Upper lobe of right lung (tissue), 1 donor: ENCODE measurements at regions not wholly inside any gene's neighbourhood (a gene's known extent, or its start where the extent isn't known, plus 50 kb on each side); places are given as distances from the start of the nearest gene placed in this dataset.
A peak's percentile ranks its signal among the peaks of the same experiment; 100 is the strongest.

Experiments
- ATAC-seq: fragments of 200-7000 bp; cut with Tn5 transposase; one replicate; pipeline ENCODE4 v1.9.1; 2020; ENCODE audit warnings: mild to moderate bottlenecking, moderate library complexity
- DNase-seq: peaks from one replicate; pipeline ENCODE4 v3.0.0-alpha.2; 2020
- H3K27ac ChIP-seq: fragments of 200-600 bp; one replicate; pipeline ENCODE4 v1.8.0; 2022
- H3K27me3 ChIP-seq: fragments of 200-600 bp; one replicate; pipeline ENCODE4 v1.8.0; 2022; ENCODE audit warnings: mild to moderate bottlenecking
- H3K36me3 ChIP-seq: fragments of 200-600 bp; one replicate; pipeline ENCODE4 v1.8.0; 2022
- H3K4me1 ChIP-seq: fragments of 200-600 bp; one replicate; pipeline ENCODE4 v1.8.0; 2022
- H3K4me3 ChIP-seq: fragments of 200-600 bp; one replicate; pipeline ENCODE4 v1.8.0; 2022; ENCODE audit warnings: mild to moderate bottlenecking
- H3K9me3 ChIP-seq: fragments of 200-600 bp; one replicate; pipeline ENCODE4 v1.8.0; 2022
- intact Hi-C: fragments of 100-400 bp; cut with DNase I; formaldehyde crosslinking; loops from one replicate; pipeline ENCODE4 v1.11.0; 2022
- TF ChIP-seq, protein P1 (sequence below): fragments of 200-600 bp; IDR thresholded peaks from one replicate; pipeline ENCODE4 v1.8.0; 2022; ENCODE audit warnings: antibody characterized with exemption
- donor health status: DM: no; HTN: yes; CAD: no; lungs with severe emphysema.

DNA sequence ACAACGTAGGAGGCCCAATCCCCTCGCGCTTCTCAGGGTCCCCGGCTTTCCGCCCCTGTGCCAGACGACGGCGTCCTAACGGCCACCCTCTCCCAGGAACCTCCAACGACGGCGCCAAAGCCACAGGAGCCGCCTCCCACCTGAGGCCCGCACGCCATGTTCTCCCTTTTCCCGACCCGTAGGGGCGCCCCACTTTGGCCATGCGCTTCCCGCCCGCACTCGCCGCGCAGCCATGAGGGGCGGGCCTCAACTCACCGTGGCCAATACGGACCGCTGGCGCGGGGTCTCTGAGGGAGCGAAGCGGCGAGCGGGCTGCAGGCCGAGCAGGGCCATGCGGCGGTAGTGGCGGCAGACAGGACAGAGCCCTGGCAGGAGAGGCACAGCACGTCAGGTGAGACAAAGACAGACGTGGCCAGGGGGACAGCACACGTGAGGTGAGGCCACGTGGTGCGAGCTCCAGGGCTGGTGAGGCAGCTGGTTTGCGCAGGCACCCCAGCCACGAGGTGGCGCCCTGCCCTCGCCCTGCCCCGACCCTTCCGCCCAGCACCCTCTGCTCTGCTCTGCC lies 1005.5 kb upstream of the PTPRD start:
- no peaks in the 10 kb centered on the region for H3K36me3 ChIP-seq
- H3K4me1 ChIP-seq: no peaks in the 10 kb centered on the region
- intact Hi-C loops: no loop called here
- ATAC-seq (peak; percentile 59), DNase-seq (no peak)
- no peak overlapping the region for H3K27ac ChIP-seq
- TF ChIP-seq, protein P1, sequence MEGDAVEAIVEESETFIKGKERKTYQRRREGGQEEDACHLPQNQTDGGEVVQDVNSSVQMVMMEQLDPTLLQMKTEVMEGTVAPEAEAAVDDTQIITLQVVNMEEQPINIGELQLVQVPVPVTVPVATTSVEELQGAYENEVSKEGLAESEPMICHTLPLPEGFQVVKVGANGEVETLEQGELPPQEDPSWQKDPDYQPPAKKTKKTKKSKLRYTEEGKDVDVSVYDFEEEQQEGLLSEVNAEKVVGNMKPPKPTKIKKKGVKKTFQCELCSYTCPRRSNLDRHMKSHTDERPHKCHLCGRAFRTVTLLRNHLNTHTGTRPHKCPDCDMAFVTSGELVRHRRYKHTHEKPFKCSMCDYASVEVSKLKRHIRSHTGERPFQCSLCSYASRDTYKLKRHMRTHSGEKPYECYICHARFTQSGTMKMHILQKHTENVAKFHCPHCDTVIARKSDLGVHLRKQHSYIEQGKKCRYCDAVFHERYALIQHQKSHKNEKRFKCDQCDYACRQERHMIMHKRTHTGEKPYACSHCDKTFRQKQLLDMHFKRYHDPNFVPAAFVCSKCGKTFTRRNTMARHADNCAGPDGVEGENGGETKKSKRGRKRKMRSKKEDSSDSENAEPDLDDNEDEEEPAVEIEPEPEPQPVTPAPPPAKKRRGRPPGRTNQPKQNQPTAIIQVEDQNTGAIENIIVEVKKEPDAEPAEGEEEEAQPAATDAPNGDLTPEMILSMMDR: no peak
- H3K9me3 ChIP-seq: no peaks in the 10 kb centered on the region
- H3K27me3 ChIP-seq: no peaks in the 10 kb centered on the region
- no peak overlapping the region for H3K4me3 ChIP-seq

DNA sequence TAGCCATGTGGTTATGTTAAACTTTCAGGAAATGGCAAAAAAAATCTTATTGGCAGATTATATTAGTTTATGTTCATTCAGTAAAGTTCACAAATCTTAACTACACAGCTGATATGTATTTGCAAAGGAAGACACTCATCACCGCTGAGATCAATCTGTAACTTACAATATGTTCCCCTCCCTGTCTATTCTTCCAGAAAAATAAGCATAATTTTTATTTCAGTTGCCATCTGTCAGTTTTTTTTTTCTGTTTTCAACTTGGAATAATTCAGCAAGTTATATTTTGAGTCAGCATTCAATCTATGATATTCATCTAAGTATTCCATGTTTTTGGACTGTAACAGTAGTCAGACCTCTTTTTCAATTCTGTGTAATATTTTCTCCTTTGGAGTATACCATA lies 1019.9 kb upstream of the PTPRD start:
- intact Hi-C loops: no loop called here
- H3K27me3 ChIP-seq: no peaks in the 10 kb centered on the region
- TF ChIP-seq, protein P1: no peak
- ATAC-seq (no peak), DNase-seq (no peak)
- H3K36me3 ChIP-seq: no peaks in the 10 kb centered on the region
- no peak overlapping the region for H3K4me3 ChIP-seq
- no peaks in the 10 kb centered on the region for H3K4me1 ChIP-seq
- no peak overlapping the region for H3K27ac ChIP-seq
- H3K9me3 ChIP-seq: no peaks in the 10 kb centered on the region

DNA sequence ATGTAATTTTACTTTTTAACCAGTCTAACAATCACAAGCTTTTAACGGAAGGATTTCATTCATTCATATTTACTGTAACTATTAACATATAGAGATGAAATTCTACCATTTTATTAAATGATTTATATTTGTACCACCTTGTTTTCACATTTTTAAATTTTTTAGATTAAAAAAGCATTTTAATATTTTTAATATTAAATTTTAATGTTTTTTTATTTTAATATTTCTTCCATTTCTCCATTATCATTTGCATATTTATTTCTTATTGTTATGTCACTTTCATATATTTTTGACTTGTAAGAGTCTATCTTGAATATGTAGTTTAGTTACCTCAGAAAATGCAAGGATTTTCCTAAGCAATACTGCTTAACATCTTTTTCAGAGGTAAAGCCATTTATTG lies 1034.0 kb upstream of the PTPRD start:
- no peaks in the 10 kb centered on the region for H3K9me3 ChIP-seq
- no peak overlapping the region for H3K4me3 ChIP-seq
- TF ChIP-seq, protein P1: no peak
- DNase-seq (no peak), ATAC-seq (no peak)
- no peak overlapping the region for H3K27ac ChIP-seq
- H3K27me3 ChIP-seq: no peaks in the 10 kb centered on the region
- intact Hi-C loops: no loop called here
- no peaks in the 10 kb centered on the region for H3K36me3 ChIP-seq
- no peaks in the 10 kb centered on the region for H3K4me1 ChIP-seq

DNA sequence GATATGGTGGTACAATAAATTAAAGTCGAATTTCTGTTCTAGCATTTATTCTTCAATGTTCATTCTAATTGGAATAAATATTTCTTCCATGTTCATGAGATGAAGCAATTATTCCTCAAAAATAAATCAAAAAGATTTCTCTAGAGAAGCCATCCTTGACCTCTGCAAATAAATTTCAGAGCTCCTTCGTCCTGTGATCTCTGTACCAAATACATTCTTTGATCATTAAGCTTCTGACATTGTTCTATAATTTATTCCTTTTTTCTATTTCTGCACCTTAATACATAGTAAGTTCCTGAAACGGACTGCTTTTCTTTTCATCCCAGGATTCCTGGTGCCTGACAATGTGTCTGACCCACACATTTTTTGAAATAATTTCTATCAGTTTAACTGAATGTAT lies 1039.3 kb upstream of the TYRP1 start:
- no peaks in the 10 kb centered on the region for H3K9me3 ChIP-seq
- intact Hi-C loops: no loop called here
- no peak overlapping the region for H3K4me3 ChIP-seq
- no peaks in the 10 kb centered on the region for H3K27me3 ChIP-seq
- ATAC-seq (no peak), DNase-seq (no peak)
- TF ChIP-seq, protein P1: no peak
- H3K27ac ChIP-seq: no peak overlapping the region
- H3K36me3 ChIP-seq: no peaks in the 10 kb centered on the region
- H3K4me1 ChIP-seq: no peaks in the 10 kb centered on the region

DNA sequence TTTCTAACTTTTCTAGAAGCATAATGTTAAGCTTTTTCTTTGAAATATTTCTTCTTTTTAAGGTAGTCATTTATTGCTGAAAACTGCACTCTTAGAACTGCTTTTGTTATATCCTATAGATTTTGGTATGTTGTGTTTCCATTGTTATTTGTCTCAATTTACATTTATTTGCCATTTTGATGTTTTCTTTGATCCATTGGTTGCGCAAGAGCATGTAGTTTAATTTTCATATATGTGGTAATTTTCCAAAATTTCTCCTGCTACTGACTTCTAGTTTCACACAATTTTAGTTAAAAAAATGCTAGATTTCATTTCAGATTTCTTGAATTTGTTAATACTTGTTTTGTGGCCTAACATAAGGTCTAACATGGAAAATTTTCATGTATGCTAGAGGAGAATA lies 1029.3 kb upstream of the TYRP1 start:
- Histone ChIP-seq H3K9me3 (no peaks in the 10 kb centered on the region), H3K4me3 (no peak overlapping the region), H3K27me3 (no peaks in the 10 kb centered on the region), H3K4me1 (no peaks in the 10 kb centered on the region), H3K36me3 (no peaks in the 10 kb centered on the region), H3K27ac (no peak overlapping the region)
- intact Hi-C loops: no loop called here
- DNase-seq: no peak
- no peak for ATAC-seq
- TF ChIP-seq, protein P1: no peak

DNA sequence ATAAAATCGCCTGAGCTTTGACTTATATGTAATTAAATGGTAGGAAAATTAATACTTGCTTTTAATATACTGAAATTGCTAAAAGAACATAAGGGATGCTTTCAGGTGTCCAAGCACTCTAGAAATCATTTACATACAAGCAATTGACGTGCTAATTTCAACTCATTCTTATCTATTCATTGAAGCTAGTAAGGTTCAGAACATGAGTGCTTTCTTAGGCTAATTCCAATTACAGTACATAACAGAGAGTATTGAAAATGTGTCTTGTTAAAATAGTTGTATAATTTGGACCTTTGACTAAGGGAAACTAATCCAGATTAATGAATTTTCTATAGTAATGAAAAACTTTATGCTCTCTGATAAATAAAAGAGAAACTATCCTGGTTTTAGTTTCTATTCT lies 1016.4 kb upstream of the TYRP1 start:
- Histone ChIP-seq H3K9me3 (no peaks in the 10 kb centered on the region), H3K4me3 (no peak overlapping the region), H3K27ac (no peak overlapping the region), H3K36me3 (no peaks in the 10 kb centered on the region), H3K27me3 (no peaks in the 10 kb centered on the region), H3K4me1 (no peaks in the 10 kb centered on the region)
- TF ChIP-seq, protein P1: no peak
- no peak for ATAC-seq
- no peak for DNase-seq
- intact Hi-C loops: no loop called here
